ENCODE measurements at regions not wholly inside any gene's neighbourhood (a gene's known extent, or its start where the extent isn't known, plus 50 kb on each side); places are given as distances from the start of the nearest gene placed in this dataset.
"Not testable (repeated sequence)": the region's sequence is repeated elsewhere in the genome, so short reads cannot be mapped to it uniquely, and the experiment has no call there.

DNA sequence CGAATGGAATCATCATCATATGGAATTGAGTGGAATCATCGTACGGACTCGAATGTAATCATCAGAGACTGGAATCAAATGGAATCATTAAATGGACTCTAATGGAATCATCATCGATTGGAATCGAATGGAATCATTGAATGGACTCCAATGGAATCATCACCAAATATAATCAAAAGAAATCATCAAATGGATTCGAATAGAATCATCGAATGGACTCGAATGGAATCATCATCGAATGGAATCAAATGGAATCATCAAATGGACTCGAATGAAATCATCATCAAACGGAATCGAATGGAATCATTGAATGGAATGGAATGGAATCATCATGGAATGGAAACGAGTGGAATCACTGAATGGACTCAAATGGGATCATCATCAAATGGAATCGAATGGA, 233.5 kb downstream of the SHCBP1 start:
- TF ChIP-seq CTCF (IDR thresholded peaks at IDR 0.05 in 4 of 5, conservative IDR thresholded peaks at IDR 0.05 in 1 of 5); POLR2A (IDR thresholded peaks at IDR 0.05): not testable (repeated sequence)

All from gastrocnemius medialis (tissue), 4 donors.